Endodermal cell (in vitro differentiated cells): ENCODE measurements at regions not wholly inside any gene's neighbourhood (a gene's known extent, or its start where the extent isn't known, plus 50 kb on each side); places are given as distances from the start of the nearest gene placed in this dataset.

Experiments used
- DNase-seq: peaks from one replicate; pipeline ENCODE4 v3.0.0-alpha.2; 2017
- H3K27ac ChIP-seq: 2 replicates; pipeline ENCODE4 v1.5.1; 2013; ENCODE audit warnings: mild to moderate bottlenecking, low read depth, low read length, moderate library complexity
- H3K27me3 ChIP-seq: 2 replicates; pipeline ENCODE4 v1.6.1; 2013; ENCODE audit warnings: mild to moderate bottlenecking, low read length, moderate library complexity; ENCODE audit not compliant: insufficient read depth, control insufficient read depth, poor library complexity, severe bottlenecking
- H3K36me3 ChIP-seq: 2 replicates; pipeline ENCODE4 v1.7.0; 2013; ENCODE audit warnings: mild to moderate bottlenecking, low read length, moderate library complexity; ENCODE audit not compliant: control insufficient read depth, insufficient read depth
- H3K4me1 ChIP-seq: one replicate; pipeline ENCODE4 v1.7.0; 2013; ENCODE audit warnings: low read length; ENCODE audit not compliant: control insufficient read depth, insufficient read depth
- H3K4me3 ChIP-seq: 2 replicates; pipeline ENCODE4 v1.5.1; 2013; ENCODE audit warnings: mild to moderate bottlenecking, low read length, moderate library complexity
- H3K9ac ChIP-seq: 2 replicates; pipeline ENCODE4 v1.6.1; 2013; ENCODE audit warnings: mild to moderate bottlenecking, low read length, moderate library complexity; ENCODE audit not compliant: poor library complexity, severe bottlenecking; ENCODE audit errors: extremely low read depth
- H3K9me3 ChIP-seq: 2 replicates; pipeline ENCODE4 v1.6.1; 2013; ENCODE audit warnings: mild to moderate bottlenecking, low read length, moderate library complexity; ENCODE audit not compliant: control insufficient read depth
- H3K27ac Mint-ChIP-seq: 2 replicates; pipeline ENCODE4 v1.8.0; 2020; ENCODE audit warnings: mixed read lengths
- H3K27me3 Mint-ChIP-seq: 2 replicates; pipeline ENCODE4 v1.8.0; 2021; ENCODE audit warnings: mild to moderate bottlenecking, mixed read lengths; ENCODE audit not compliant: insufficient read depth
- H3K36me3 Mint-ChIP-seq: 2 replicates; pipeline ENCODE4 v1.8.0; 2020; ENCODE audit warnings: low read depth, mixed read lengths
- H3K4me1 Mint-ChIP-seq: 2 replicates; pipeline ENCODE4 v1.8.0; 2020; ENCODE audit warnings: mixed read lengths
- H3K4me3 Mint-ChIP-seq: 2 replicates; pipeline ENCODE4 v1.8.0; 2020; ENCODE audit warnings: mild to moderate bottlenecking, moderate library complexity, mixed read lengths
- H3K9me3 Mint-ChIP-seq: 2 replicates; pipeline ENCODE4 v1.8.0; 2020; ENCODE audit warnings: mild to moderate bottlenecking, mixed read lengths
- CTCF ChIP-seq: fragments of 200-600 bp; sonication (generic); conservative IDR thresholded peaks from 2 replicates; pipeline ENCODE4 v1.5.0; 2021; ENCODE audit warnings: antibody characterized with exemption, mild to moderate bottlenecking
- WGBS, 2 experiments: methylation state at CpG; one replicate each; pipeline versions ENCODE4 v1.1.5 to v1.1.7; 2013; ENCODE audit warnings: missing lambda C conversion rate in 2 of 2, mixed read lengths in 1 of 2; ENCODE audit not compliant: insufficient coverage in 1 of 2, insufficient read length in 1 of 2; 5-methylcytosine and 5-hydroxymethylcytosine counted together

- H3K27ac Mint-ChIP-seq = no peak overlapping the region
- H3K4me3 Mint-ChIP-seq = no peak overlapping the region
- no peaks in the 10 kb centered on the region for H3K27me3 Mint-ChIP-seq
These were observed 179.8 kb downstream of the DERA start for GRCh38 chr12:16090974-16091373.

DNA sequence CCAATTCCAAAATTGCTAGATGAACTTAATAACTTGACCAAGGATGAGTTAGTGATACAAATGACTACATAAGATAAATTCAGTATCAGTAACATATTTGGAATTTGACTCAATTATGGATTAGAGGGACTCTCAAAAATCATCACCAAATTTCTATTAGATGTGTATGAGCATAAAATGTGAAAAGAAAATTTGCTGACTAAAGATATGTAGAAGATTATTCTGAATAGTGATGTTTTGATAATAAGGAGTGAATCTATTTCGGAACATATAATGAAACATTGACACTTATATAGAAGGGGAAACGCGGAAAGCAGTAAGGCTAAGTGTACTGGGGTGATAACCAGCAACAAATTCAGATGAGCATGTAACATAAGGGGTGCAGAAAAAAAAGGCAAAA is 177.3 kb downstream of the DERA start:
- TF ChIP-seq CTCF = no peak
- peaks cover 27% of the 10 kb centered on the region for H3K9me3 Mint-ChIP-seq

More at GRCh38 chr12:16090974-16091373, 179.8 kb downstream of the DERA start:
- Histone ChIP-seq H3K9me3 (peaks cover 17% of the 10 kb centered on the region), H3K27ac (no peak overlapping the region), H3K4me3 (no peak overlapping the region), H3K27me3 (no peaks in the 10 kb centered on the region), H3K36me3 (no peaks in the 10 kb centered on the region), H3K4me1 (no peaks in the 10 kb centered on the region), H3K9ac (no peak overlapping the region)
- 96% methylated on average over 3 of the region's 3 CpGs; no CpG with 5 or more reads in 1 of the 2 experiments for WGBS, 2 experiments
- peaks cover 30% of the 10 kb centered on the region for H3K9me3 Mint-ChIP-seq
- H3K4me1 Mint-ChIP-seq = peaks cover 6% of the 10 kb centered on the region
- no peak for TF ChIP-seq CTCF
- no peak for DNase-seq
- no peaks in the 10 kb centered on the region for H3K36me3 Mint-ChIP-seq

More for the DNA sequence above, 177.3 kb downstream of the DERA start:
- Histone ChIP-seq H3K4me1 (no peaks in the 10 kb centered on the region), H3K36me3 (no peaks in the 10 kb centered on the region), H3K27ac (no peak overlapping the region), H3K9ac (no peak overlapping the region), H3K27me3 (no peaks in the 10 kb centered on the region), H3K4me3 (no peak overlapping the region), H3K9me3 (peaks cover 14% of the 10 kb centered on the region)
- no peak for DNase-seq
- H3K4me1 Mint-ChIP-seq = peaks cover 9% of the 10 kb centered on the region
- 93 to 100% methylated on average over 3 of the region's 3 CpGs for WGBS, 2 experiments
- H3K27ac Mint-ChIP-seq = no peak overlapping the region
- no peaks in the 10 kb centered on the region for H3K36me3 Mint-ChIP-seq
- no peak overlapping the region for H3K4me3 Mint-ChIP-seq
- no peaks in the 10 kb centered on the region for H3K27me3 Mint-ChIP-seq
